Neural cell (in vitro differentiated cells): ENCODE measurements at regions not wholly inside any gene's neighbourhood (a gene's known extent, or its start where the extent isn't known, plus 50 kb on each side); places are given as distances from the start of the nearest gene placed in this dataset.

ENCODE experiments used
- H2AFZ ChIP-seq: fragments of 200-600, 300-800 bp; sonication (generic), shearing (Covaris generic); 2 replicates; pipeline ENCODE4 v1.6.0; 2014; ENCODE audit warnings: low read depth, mild to moderate bottlenecking, antibody characterized with exemption, low read length, moderate library complexity
- H3F3A ChIP-seq: fragments of 200-600 bp; shearing (Covaris generic); 2 replicates; pipeline ENCODE4 v1.6.1; 2016; ENCODE audit warnings: mild to moderate bottlenecking, moderate library complexity, mixed read lengths, antibody characterized with exemption, low read length; ENCODE audit not compliant: insufficient read depth, poor library complexity, severe bottlenecking
- H3K27ac ChIP-seq: fragments of 200-600, 300-800 bp; sonication (generic), shearing (Covaris generic); 2 replicates; pipeline ENCODE4 v1.5.1; 2014; ENCODE audit warnings: mild to moderate bottlenecking, low read length, moderate library complexity
- H3K27me3 ChIP-seq: fragments of 300-800, 200-600 bp; sonication (generic), shearing (Covaris generic); 2 replicates; pipeline ENCODE4 v1.6.0; 2014; ENCODE audit warnings: mild to moderate bottlenecking, low read depth, low read length, moderate library complexity; ENCODE audit not compliant: insufficient read depth
- H3K36me3 ChIP-seq: fragments of 300-800, 200-600 bp; sonication (generic), shearing (Covaris generic); 2 replicates; pipeline ENCODE4 v1.5.1; 2014; ENCODE audit warnings: mild to moderate bottlenecking, antibody characterized with exemption, low read length, moderate library complexity; ENCODE audit not compliant: insufficient read depth
- H3K4me2 ChIP-seq: fragments of 300-800, 200-600 bp; sonication (generic), shearing (Covaris generic); 2 replicates; pipeline ENCODE4 v1.6.0; 2014; ENCODE audit warnings: mild to moderate bottlenecking, low read length
- H3K4me3 ChIP-seq: fragments of 300-800, 200-600 bp; sonication (generic), shearing (Covaris generic); 2 replicates; pipeline ENCODE4 v1.5.1; 2014; ENCODE audit warnings: mild to moderate bottlenecking, low read length, moderate library complexity
- H3K79me2 ChIP-seq: fragments of 200-600 bp; shearing (Covaris generic); replicated peaks from 2 replicates; pipeline ENCODE4 v1.6.0; 2014; ENCODE audit warnings: mild to moderate bottlenecking, low read length, moderate library complexity; ENCODE audit not compliant: insufficient read depth
- H3K9ac ChIP-seq: fragments of 300-800, 200-600 bp; sonication (generic), shearing (Covaris generic); 2 replicates; pipeline ENCODE4 v1.6.1; 2016; ENCODE audit warnings: mild to moderate bottlenecking, low read length, mixed read lengths
- H3K9me2 ChIP-seq: fragments of 200-600 bp; shearing (Covaris generic); 2 replicates; pipeline ENCODE4 v1.6.1; 2016; ENCODE audit warnings: mild to moderate bottlenecking, low read length, mixed read lengths; ENCODE audit not compliant: insufficient read depth
- H3K9me3 ChIP-seq: fragments of 200-600, 300-800 bp; sonication (generic), shearing (Covaris generic); 2 replicates; pipeline ENCODE4 v1.6.1; 2016; ENCODE audit warnings: mild to moderate bottlenecking, mixed run types, low read length, moderate library complexity, mixed read lengths
- H4K20me1 ChIP-seq: fragments of 200-600 bp; shearing (Covaris generic); 2 replicates; pipeline ENCODE4 v1.6.1; 2016; ENCODE audit warnings: mild to moderate bottlenecking, mixed run types; ENCODE audit not compliant: insufficient read depth
- CTCF ChIP-seq: fragments of 450-650 bp; IDR thresholded peaks from 2 replicates; pipeline ENCODE4 v1.5.1; 2014; ENCODE audit warnings: antibody characterized with exemption, mild to moderate bottlenecking, moderate library complexity; ENCODE audit not compliant: poor library complexity, severe bottlenecking
- EP300 ChIP-seq: fragments of 450-650 bp; conservative IDR thresholded peaks from 2 replicates; pipeline ENCODE4 v1.6.1; 2014; ENCODE audit warnings: antibody characterized with exemption, mild to moderate bottlenecking, moderate library complexity; ENCODE audit not compliant: poor library complexity, severe bottlenecking
- EZH2 ChIP-seq: fragments of 200-600, 300-800 bp; shearing (Covaris generic), sonication (generic); IDR thresholded peaks from 2 replicates; pipeline ENCODE4 v1.6.1; 2014; ENCODE audit warnings: antibody characterized with exemption, low read length, borderline replicate concordance, mild to moderate bottlenecking; ENCODE audit not compliant: insufficient read depth, poor library complexity, severe bottlenecking
- MXI1 ChIP-seq: fragments of 450-650 bp; conservative IDR thresholded peaks from 2 replicates; pipeline ENCODE4 v1.6.1; 2014; ENCODE audit warnings: antibody characterized with exemption, mild to moderate bottlenecking; ENCODE audit not compliant: poor library complexity, severe bottlenecking
- POLR2AphosphoS5 ChIP-seq: IDR thresholded peaks from 2 replicates; pipeline ENCODE4 v1.6.1; 2012
- RAD21 ChIP-seq: fragments of 450-650 bp; conservative IDR thresholded peaks from 2 replicates; pipeline ENCODE4 v1.6.1; 2014; ENCODE audit warnings: antibody characterized with exemption, mild to moderate bottlenecking, moderate library complexity
- REST ChIP-seq: IDR thresholded peaks from 2 replicates; pipeline ENCODE4 v1.6.1; 2012; ENCODE audit warnings: borderline replicate concordance
- SMC3 ChIP-seq: fragments of 450-650 bp; conservative IDR thresholded peaks from 2 replicates; pipeline ENCODE4 v1.6.1; 2014; ENCODE audit warnings: antibody characterized with exemption, mild to moderate bottlenecking, moderate library complexity; ENCODE audit not compliant: poor library complexity
- TAF1 ChIP-seq: IDR thresholded peaks from 2 replicates; pipeline ENCODE4 v1.6.1; 2012; ENCODE audit warnings: low read depth

GRCh38 chr10:76624470-76624869 lies 1013.1 kb downstream of the KCNMA1 start:
- Histone ChIP-seq H3F3A (peaks cover 8% of the 10 kb centered on the region), H3K36me3 (no peaks in the 10 kb centered on the region), H3K27me3 (no peaks in the 10 kb centered on the region), H3K27ac (no peak overlapping the region), H3K9me2 (no peaks in the 10 kb centered on the region), H2AFZ (no peak overlapping the region), H3K79me2 (no peaks in the 10 kb centered on the region), H4K20me1 (no peaks in the 10 kb centered on the region), H3K4me3 (no peak overlapping the region), H3K9me3 (no peaks in the 10 kb centered on the region), H3K9ac (no peak overlapping the region), H3K4me2 (no peak overlapping the region)
- TF ChIP-seq POLR2AphosphoS5 = no peak
- no peak for TF ChIP-seq MXI1
- no peak for TF ChIP-seq RAD21
- TF ChIP-seq EP300 = no peak
- no peak for TF ChIP-seq TAF1
- no peak for TF ChIP-seq CTCF

GRCh38 chr10:76621886-76622620 lies 1015.6 kb downstream of the KCNMA1 start:
- Histone ChIP-seq H3K27me3 (no peaks in the 10 kb centered on the region), H3K27ac (no peak overlapping the region), H3K4me2 (no peak overlapping the region), H3K9me3 (no peaks in the 10 kb centered on the region), H4K20me1 (no peaks in the 10 kb centered on the region), H3K4me3 (no peak overlapping the region), H3F3A (no peaks in the 10 kb centered on the region), H2AFZ (no peak overlapping the region), H3K9ac (no peak overlapping the region), H3K79me2 (no peaks in the 10 kb centered on the region), H3K36me3 (no peaks in the 10 kb centered on the region), H3K9me2 (no peaks in the 10 kb centered on the region)
- TF ChIP-seq TAF1 = no peak
- TF ChIP-seq EZH2 = no peak
- no peak for TF ChIP-seq EP300
- TF ChIP-seq MXI1 = no peak

- no peaks in the 10 kb centered on the region for H3K9me3 ChIP-seq
- no peaks in the 10 kb centered on the region for H4K20me1 ChIP-seq
- H3K27me3 ChIP-seq = no peaks in the 10 kb centered on the region
- no peak overlapping the region for H3K4me3 ChIP-seq
- H3F3A ChIP-seq = no peaks in the 10 kb centered on the region
- no peaks in the 10 kb centered on the region for H3K36me3 ChIP-seq
- TF ChIP-seq TAF1 (no peak), RAD21 (no peak), POLR2AphosphoS5 (no peak), EZH2 (no peak), REST (no peak), EP300 (no peak), CTCF (no peak), SMC3 (no peak), MXI1 (no peak)
- H2AFZ ChIP-seq = no peak overlapping the region
- no peaks in the 10 kb centered on the region for H3K9me2 ChIP-seq
- no peak overlapping the region for H3K9ac ChIP-seq
- H3K4me2 ChIP-seq = no peak overlapping the region
- H3K79me2 ChIP-seq = no peaks in the 10 kb centered on the region
- no peak overlapping the region for H3K27ac ChIP-seq
These were observed 1019.0 kb downstream of the KCNMA1 start for GRCh38 chr10:76618641-76619040.
